Esophagus squamous epithelium (tissue), 5 donors: ENCODE measurements at regions not wholly inside any gene's neighbourhood (a gene's known extent, or its start where the extent isn't known, plus 50 kb on each side); places are given as distances from the start of the nearest gene placed in this dataset.

Experiments
- DNase-seq: peaks from one replicate; lab custom pipeline; 2025; lab: John Stamatoyannopoulos, UW
- H3K27ac ChIP-seq, 4 donors: fragments of 200-600 bp; sonication (generic); one replicate each; pipeline ENCODE4 v1.5.1; 2016 to 2019; ENCODE audit warnings: mild to moderate bottlenecking in 1 of 4
- H3K27me3 ChIP-seq, 4 donors: fragments of 200-600 bp; sonication (generic); 1 replicate in 3 of 4; 2 replicates in 1 of 4; pipeline versions ENCODE4 v1.5.1 to v1.6.0; 2017 to 2021; ENCODE audit warnings: antibody characterized with exemption in 1 of 4
- H3K36me3 ChIP-seq, 3 donors: fragments of 200-600 bp; sonication (generic); one replicate each; pipeline ENCODE4 v1.5.1; 2016 to 2019
- H3K4me1 ChIP-seq, 3 donors: fragments of 200-600 bp; sonication (generic); one replicate each; pipeline ENCODE4 v1.5.1; 2017 to 2019
- H3K4me3 ChIP-seq, 4 donors: fragments of 200-600 bp; sonication (generic); 1 replicate in 3 of 4; 2 replicates in 1 of 4; pipeline ENCODE4 v1.5.1; 2016 to 2019; ENCODE audit warnings: mild to moderate bottlenecking in 2 of 4, moderate library complexity in 1 of 4
- H3K9me3 ChIP-seq, 3 donors: fragments of 200-600 bp; sonication (generic); one replicate each; pipeline ENCODE4 v1.5.1; 2016 to 2019
- POLR2A ChIP-seq, 4 donors: fragments of 450-650 bp; IDR thresholded peaks; one replicate each; pipeline ENCODE4 v1.6.1; 2017; ENCODE audit warnings: antibody characterized with exemption in 4 of 4, mild to moderate bottlenecking in 4 of 4, moderate library complexity in 3 of 4
- WGBS, 2 donors: methylation state at CpG; one replicate each; pipeline ENCODE4 v1.1.5; 2018; 5-methylcytosine and 5-hydroxymethylcytosine counted together
- intact Hi-C: fragments of 100-400 bp; cut with DNase I; formaldehyde crosslinking; loops from one replicate; pipeline ENCODE4 v1.15.0; 2022
- TF ChIP-seq, protein P1 (sequence below), 6 experiments: fragments of 450-650 bp in 4 of 6; fragments of 200-600 bp in 2 of 6; sonication (generic) in 2 of 6; IDR thresholded peaks; one replicate each; pipeline ENCODE4 v1.5.1; 2016 to 2019; ENCODE audit warnings: antibody characterized with exemption in 6 of 6, mild to moderate bottlenecking in 4 of 6, moderate library complexity in 4 of 6
- donor health status: DM: yes; HTN: yes; CAD: no.

- Histone ChIP-seq H3K4me1 (no peaks in the 10 kb centered on the region), H3K4me3 (no peak overlapping the region), H3K36me3 (no peaks in the 10 kb centered on the region), H3K27me3 (no peaks in the 10 kb centered on the region), H3K27ac (no peak overlapping the region), H3K9me3 (no peaks in the 10 kb centered on the region)
- no peak for DNase-seq
- intact Hi-C loops = no loop called here
- TF ChIP-seq, protein P1, sequence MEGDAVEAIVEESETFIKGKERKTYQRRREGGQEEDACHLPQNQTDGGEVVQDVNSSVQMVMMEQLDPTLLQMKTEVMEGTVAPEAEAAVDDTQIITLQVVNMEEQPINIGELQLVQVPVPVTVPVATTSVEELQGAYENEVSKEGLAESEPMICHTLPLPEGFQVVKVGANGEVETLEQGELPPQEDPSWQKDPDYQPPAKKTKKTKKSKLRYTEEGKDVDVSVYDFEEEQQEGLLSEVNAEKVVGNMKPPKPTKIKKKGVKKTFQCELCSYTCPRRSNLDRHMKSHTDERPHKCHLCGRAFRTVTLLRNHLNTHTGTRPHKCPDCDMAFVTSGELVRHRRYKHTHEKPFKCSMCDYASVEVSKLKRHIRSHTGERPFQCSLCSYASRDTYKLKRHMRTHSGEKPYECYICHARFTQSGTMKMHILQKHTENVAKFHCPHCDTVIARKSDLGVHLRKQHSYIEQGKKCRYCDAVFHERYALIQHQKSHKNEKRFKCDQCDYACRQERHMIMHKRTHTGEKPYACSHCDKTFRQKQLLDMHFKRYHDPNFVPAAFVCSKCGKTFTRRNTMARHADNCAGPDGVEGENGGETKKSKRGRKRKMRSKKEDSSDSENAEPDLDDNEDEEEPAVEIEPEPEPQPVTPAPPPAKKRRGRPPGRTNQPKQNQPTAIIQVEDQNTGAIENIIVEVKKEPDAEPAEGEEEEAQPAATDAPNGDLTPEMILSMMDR (IDR thresholded peaks at IDR 0.05) = no peak
- no peak for TF ChIP-seq POLR2A (IDR thresholded peaks at IDR 0.05)
- 56 to 59% methylated on average over 2 of the region's 2 CpGs for WGBS, 2 donors
Observed at GRCh38 chr2:51981783-51982182, 949.9 kb upstream of the NRXN1 start.

- Histone ChIP-seq H3K36me3 (no peaks in the 10 kb centered on the region), H3K27ac (no peak overlapping the region), H3K4me3 (no peak overlapping the region), H3K4me1 (no peaks in the 10 kb centered on the region), H3K27me3 (no peaks in the 10 kb centered on the region), H3K9me3 (no peaks in the 10 kb centered on the region)
- no peak for DNase-seq
- WGBS, 2 donors = 39% methylated on average over 2 of the region's 2 CpGs
- no peak for TF ChIP-seq POLR2A (IDR thresholded peaks at IDR 0.05)
- TF ChIP-seq, protein P1 (IDR thresholded peaks at IDR 0.05) = no peak
- intact Hi-C loops = no loop called here
Observed at GRCh38 chr2:51976623-51977022, 944.7 kb upstream of the NRXN1 start.

- Histone ChIP-seq H3K36me3 (no peaks in the 10 kb centered on the region), H3K27ac (no peak overlapping the region), H3K4me1 (no peaks in the 10 kb centered on the region), H3K9me3 (no peaks in the 10 kb centered on the region), H3K4me3 (no peak overlapping the region), H3K27me3 (no peaks in the 10 kb centered on the region)
- intact Hi-C loops = no loop called here
- TF ChIP-seq POLR2A (IDR thresholded peaks at IDR 0.05) = no peak
- TF ChIP-seq, protein P1 (IDR thresholded peaks at IDR 0.05) = no peak
- no peak for DNase-seq
- 19 to 53% methylated on average over 1 of the region's 1 CpG for WGBS, 2 donors
Observed at GRCh38 chr2:51971136-51971535, 939.2 kb upstream of the NRXN1 start.

- H3K27ac ChIP-seq = no peak overlapping the region
- no peak for TF ChIP-seq POLR2A (IDR thresholded peaks at IDR 0.05)
- TF ChIP-seq, protein P1 (IDR thresholded peaks at IDR 0.05) = no peak
- DNase-seq = no peak
- H3K4me3 ChIP-seq = no peak overlapping the region
- H3K36me3 ChIP-seq = no peaks in the 10 kb centered on the region
- no peaks in the 10 kb centered on the region for H3K4me1 ChIP-seq
- 16 to 74% methylated on average over 1 of the region's 1 CpG for WGBS, 2 donors
- no peaks in the 10 kb centered on the region for H3K9me3 ChIP-seq
- H3K27me3 ChIP-seq = no peaks in the 10 kb centered on the region
- intact Hi-C loops = no loop called here
Observed at GRCh38 chr2:51969347-51969746, 937.4 kb upstream of the NRXN1 start.

GRCh38 chr2:51960841-51961335, 929.0 kb upstream of the NRXN1 start:
- no peaks in the 10 kb centered on the region for H3K36me3 ChIP-seq
- intact Hi-C loops = no loop called here
- H3K27ac ChIP-seq = no peak overlapping the region
- H3K4me1 ChIP-seq = no peaks in the 10 kb centered on the region
- TF ChIP-seq, protein P1 (IDR thresholded peaks at IDR 0.05) = no peak
- TF ChIP-seq POLR2A (IDR thresholded peaks at IDR 0.05) = no peak
- WGBS, 2 donors = 50 to 60% methylated on average over 3 of the region's 3 CpGs
- no peak for DNase-seq
- no peaks in the 10 kb centered on the region for H3K9me3 ChIP-seq
- H3K4me3 ChIP-seq = no peak overlapping the region
- H3K27me3 ChIP-seq = no peaks in the 10 kb centered on the region
